GM12878 (cell line): ENCODE measurements at regions not wholly inside any gene's neighbourhood (a gene's known extent, or its start where the extent isn't known, plus 50 kb on each side); places are given as distances from the start of the nearest gene placed in this dataset.
"Not testable (repeated sequence)": the region's sequence is repeated elsewhere in the genome, so short reads cannot be mapped to it uniquely, and the experiment has no call there.

Source experiments
- BCL11A ChIP-seq: IDR thresholded peaks from 2 replicates; pipeline ENCODE4 v1.6.1; 2011; ENCODE audit warnings: low read depth, low read length
- EZH2 ChIP-seq: IDR thresholded peaks from 2 replicates; pipeline ENCODE4 v1.6.1; 2012; ENCODE audit warnings: low read depth, mild to moderate bottlenecking, control low read depth, inconsistent platforms, low read length, borderline replicate concordance; ENCODE audit not compliant: control insufficient read depth
- POLR2A ChIP-seq: IDR thresholded peaks from 2 replicates; pipeline ENCODE4 v1.6.1; 2011; ENCODE audit warnings: low read depth, mild to moderate bottlenecking, low read length
- POLR2AphosphoS5 ChIP-seq: IDR thresholded peaks from 2 replicates; pipeline ENCODE4 v1.6.1; 2011; ENCODE audit warnings: mild to moderate bottlenecking, low read length, inconsistent platforms
- RBBP5 ChIP-seq: fragments of 200-600 bp; sonication (generic); conservative IDR thresholded peaks from 2 replicates; pipeline ENCODE4 v1.6.1; 2016
- RCOR1 ChIP-seq: conservative IDR thresholded peaks from 2 replicates; pipeline ENCODE4 v1.6.1; 2012; ENCODE audit warnings: low read depth, low read length, improper control_type of control experiment
- SRF ChIP-seq, 2 experiments: IDR thresholded peaks; 2 replicates each; pipeline ENCODE4 v1.6.1; 2011; ENCODE audit warnings: low read depth in 2 of 2, low read length in 2 of 2, mild to moderate bottlenecking in 1 of 2, moderate library complexity in 1 of 2
- YY1 ChIP-seq: IDR thresholded peaks from 2 replicates; pipeline ENCODE4 v1.6.1; 2011; ENCODE audit warnings: low read depth, mild to moderate bottlenecking, low read length
- ZZZ3 ChIP-seq: IDR thresholded peaks from 2 replicates; pipeline ENCODE4 v1.6.1; 2011; ENCODE audit warnings: low read depth; ENCODE audit not compliant: control insufficient read depth, insufficient read length
- TF ChIP-seq, protein P1 (sequence below): IDR thresholded peaks from 2 replicates; pipeline ENCODE4 v1.6.1; 2012; ENCODE audit warnings: improper control_type of control experiment, low read depth, low read length; ENCODE audit not compliant: insufficient replicate concordance
- TF ChIP-seq, protein P2 (sequence below), 3 experiments: IDR thresholded peaks in 2 of 3; conservative IDR thresholded peaks in 1 of 3; 2 replicates each; pipeline ENCODE4 v1.5.1; 2011; ENCODE audit warnings: low read depth in 3 of 3, low read length in 3 of 3, mild to moderate bottlenecking in 3 of 3, control low read depth in 2 of 3, moderate library complexity in 2 of 3, inconsistent platforms in 1 of 3, mixed read lengths in 1 of 3; ENCODE audit not compliant: control insufficient read depth in 2 of 3, insufficient read depth in 1 of 3; ENCODE audit errors: extremely low read depth in 1 of 3

GRCh38 chr7:65133087-65133486, 126.6 kb upstream of the ERV3-1 start:
- TF ChIP-seq, protein P1, sequence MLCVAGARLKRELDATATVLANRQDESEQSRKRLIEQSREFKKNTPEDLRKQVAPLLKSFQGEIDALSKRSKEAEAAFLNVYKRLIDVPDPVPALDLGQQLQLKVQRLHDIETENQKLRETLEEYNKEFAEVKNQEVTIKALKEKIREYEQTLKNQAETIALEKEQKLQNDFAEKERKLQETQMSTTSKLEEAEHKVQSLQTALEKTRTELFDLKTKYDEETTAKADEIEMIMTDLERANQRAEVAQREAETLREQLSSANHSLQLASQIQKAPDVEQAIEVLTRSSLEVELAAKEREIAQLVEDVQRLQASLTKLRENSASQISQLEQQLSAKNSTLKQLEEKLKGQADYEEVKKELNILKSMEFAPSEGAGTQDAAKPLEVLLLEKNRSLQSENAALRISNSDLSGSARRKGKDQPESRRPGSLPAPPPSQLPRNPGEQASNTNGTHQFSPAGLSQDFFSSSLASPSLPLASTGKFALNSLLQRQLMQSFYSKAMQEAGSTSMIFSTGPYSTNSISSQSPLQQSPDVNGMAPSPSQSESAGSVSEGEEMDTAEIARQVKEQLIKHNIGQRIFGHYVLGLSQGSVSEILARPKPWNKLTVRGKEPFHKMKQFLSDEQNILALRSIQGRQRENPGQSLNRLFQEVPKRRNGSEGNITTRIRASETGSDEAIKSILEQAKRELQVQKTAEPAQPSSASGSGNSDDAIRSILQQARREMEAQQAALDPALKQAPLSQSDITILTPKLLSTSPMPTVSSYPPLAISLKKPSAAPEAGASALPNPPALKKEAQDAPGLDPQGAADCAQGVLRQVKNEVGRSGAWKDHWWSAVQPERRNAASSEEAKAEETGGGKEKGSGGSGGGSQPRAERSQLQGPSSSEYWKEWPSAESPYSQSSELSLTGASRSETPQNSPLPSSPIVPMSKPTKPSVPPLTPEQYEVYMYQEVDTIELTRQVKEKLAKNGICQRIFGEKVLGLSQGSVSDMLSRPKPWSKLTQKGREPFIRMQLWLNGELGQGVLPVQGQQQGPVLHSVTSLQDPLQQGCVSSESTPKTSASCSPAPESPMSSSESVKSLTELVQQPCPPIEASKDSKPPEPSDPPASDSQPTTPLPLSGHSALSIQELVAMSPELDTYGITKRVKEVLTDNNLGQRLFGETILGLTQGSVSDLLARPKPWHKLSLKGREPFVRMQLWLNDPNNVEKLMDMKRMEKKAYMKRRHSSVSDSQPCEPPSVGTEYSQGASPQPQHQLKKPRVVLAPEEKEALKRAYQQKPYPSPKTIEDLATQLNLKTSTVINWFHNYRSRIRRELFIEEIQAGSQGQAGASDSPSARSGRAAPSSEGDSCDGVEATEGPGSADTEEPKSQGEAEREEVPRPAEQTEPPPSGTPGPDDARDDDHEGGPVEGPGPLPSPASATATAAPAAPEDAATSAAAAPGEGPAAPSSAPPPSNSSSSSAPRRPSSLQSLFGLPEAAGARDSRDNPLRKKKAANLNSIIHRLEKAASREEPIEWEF, result not testable (repeated sequence)
- not testable (repeated sequence) for TF ChIP-seq BCL11A; POLR2A; RCOR1; ZZZ3; RBBP5; EZH2; SRF (IDR thresholded peaks at IDR 0.05; ENCODE audit: low read depth in 2 of 2, low read length in 2 of 2); YY1; POLR2AphosphoS5
- TF ChIP-seq, protein P2, sequence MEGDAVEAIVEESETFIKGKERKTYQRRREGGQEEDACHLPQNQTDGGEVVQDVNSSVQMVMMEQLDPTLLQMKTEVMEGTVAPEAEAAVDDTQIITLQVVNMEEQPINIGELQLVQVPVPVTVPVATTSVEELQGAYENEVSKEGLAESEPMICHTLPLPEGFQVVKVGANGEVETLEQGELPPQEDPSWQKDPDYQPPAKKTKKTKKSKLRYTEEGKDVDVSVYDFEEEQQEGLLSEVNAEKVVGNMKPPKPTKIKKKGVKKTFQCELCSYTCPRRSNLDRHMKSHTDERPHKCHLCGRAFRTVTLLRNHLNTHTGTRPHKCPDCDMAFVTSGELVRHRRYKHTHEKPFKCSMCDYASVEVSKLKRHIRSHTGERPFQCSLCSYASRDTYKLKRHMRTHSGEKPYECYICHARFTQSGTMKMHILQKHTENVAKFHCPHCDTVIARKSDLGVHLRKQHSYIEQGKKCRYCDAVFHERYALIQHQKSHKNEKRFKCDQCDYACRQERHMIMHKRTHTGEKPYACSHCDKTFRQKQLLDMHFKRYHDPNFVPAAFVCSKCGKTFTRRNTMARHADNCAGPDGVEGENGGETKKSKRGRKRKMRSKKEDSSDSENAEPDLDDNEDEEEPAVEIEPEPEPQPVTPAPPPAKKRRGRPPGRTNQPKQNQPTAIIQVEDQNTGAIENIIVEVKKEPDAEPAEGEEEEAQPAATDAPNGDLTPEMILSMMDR (IDR thresholded peaks at IDR 0.05 in 2 of 3, conservative IDR thresholded peaks at IDR 0.05 in 1 of 3; ENCODE audit: control insufficient read depth in 2 of 3, extremely low read depth in 1 of 3, insufficient read depth in 1 of 3, low read depth in 3 of 3, low read length in 3 of 3), result not testable (repeated sequence)
